ENCODE measurements at regions not wholly inside any gene's neighbourhood (a gene's known extent, or its start where the extent isn't known, plus 50 kb on each side); places are given as distances from the start of the nearest gene placed in this dataset.

- no peaks in the 10 kb centered on the region for H3K9me3 ChIP-seq (ENCODE audit: control insufficient read depth, low read length)
- no peak overlapping the region for H3K27ac ChIP-seq (ENCODE audit: insufficient read depth, low read length, poor library complexity, severe bottlenecking)
- no peak for DNase-seq
- no peaks in the 10 kb centered on the region for H3K36me3 ChIP-seq (ENCODE audit: control insufficient read depth, insufficient read depth, low read length)
- H3K4me1 ChIP-seq (ENCODE audit: control insufficient read depth, insufficient read depth, low read length, poor library complexity, severe bottlenecking) = no peaks in the 10 kb centered on the region
- no peak overlapping the region for H3K4me3 ChIP-seq (ENCODE audit: insufficient read depth, low read depth, low read length, poor library complexity, severe bottlenecking)
- no peaks in the 10 kb centered on the region for H3K27me3 ChIP-seq (replicated peaks; ENCODE audit: control insufficient read depth, insufficient read depth, low read length, poor library complexity, severe bottlenecking)
Observed at GRCh38 chr12:68491204-68491960, 119.3 kb upstream of the RAP1B start.

- no peak for DNase-seq
- H3K4me1 ChIP-seq (ENCODE audit: control insufficient read depth, insufficient read depth, low read length, poor library complexity, severe bottlenecking) = no peaks in the 10 kb centered on the region
- no peak overlapping the region for H3K27ac ChIP-seq (ENCODE audit: insufficient read depth, low read length, poor library complexity, severe bottlenecking)
Observed at GRCh38 chr12:68495336-68496070, 115.2 kb upstream of the RAP1B start.

GRCh38 chr12:68497107-68497506 is 113.6 kb upstream of the RAP1B start:
- H3K4me1 ChIP-seq (ENCODE audit: control insufficient read depth, insufficient read depth, low read length, poor library complexity, severe bottlenecking) = no peaks in the 10 kb centered on the region
- no peaks in the 10 kb centered on the region for H3K36me3 ChIP-seq (ENCODE audit: control insufficient read depth, insufficient read depth, low read length)
- no peak for DNase-seq
- H3K27ac ChIP-seq (ENCODE audit: insufficient read depth, low read length, poor library complexity, severe bottlenecking) = no peak overlapping the region
- no peaks in the 10 kb centered on the region for H3K9me3 ChIP-seq (ENCODE audit: control insufficient read depth, low read length)
- H3K27me3 ChIP-seq (replicated peaks; ENCODE audit: control insufficient read depth, insufficient read depth, low read length, poor library complexity, severe bottlenecking) = no peaks in the 10 kb centered on the region
- no peak overlapping the region for H3K4me3 ChIP-seq (ENCODE audit: insufficient read depth, low read depth, low read length, poor library complexity, severe bottlenecking)

More at GRCh38 chr12:68495336-68496070, 115.2 kb upstream of the RAP1B start:
- Histone ChIP-seq H3K9me3 (ENCODE audit: control insufficient read depth, low read length) (no peaks in the 10 kb centered on the region), H3K27me3 (replicated peaks; ENCODE audit: control insufficient read depth, insufficient read depth, low read length, poor library complexity, severe bottlenecking) (no peaks in the 10 kb centered on the region), H3K36me3 (ENCODE audit: control insufficient read depth, insufficient read depth, low read length) (no peaks in the 10 kb centered on the region), H3K4me3 (ENCODE audit: insufficient read depth, low read depth, low read length, poor library complexity, severe bottlenecking) (no peak overlapping the region)

- no peaks in the 10 kb centered on the region for H3K36me3 ChIP-seq (ENCODE audit: control insufficient read depth, insufficient read depth, low read length)
- no peak overlapping the region for H3K27ac ChIP-seq (ENCODE audit: insufficient read depth, low read length, poor library complexity, severe bottlenecking)
- H3K4me1 ChIP-seq (ENCODE audit: control insufficient read depth, insufficient read depth, low read length, poor library complexity, severe bottlenecking) = no peaks in the 10 kb centered on the region
- H3K4me3 ChIP-seq (ENCODE audit: insufficient read depth, low read depth, low read length, poor library complexity, severe bottlenecking) = no peak overlapping the region
- no peaks in the 10 kb centered on the region for H3K27me3 ChIP-seq (replicated peaks; ENCODE audit: control insufficient read depth, insufficient read depth, low read length, poor library complexity, severe bottlenecking)
- DNase-seq = no peak
- no peaks in the 10 kb centered on the region for H3K9me3 ChIP-seq (ENCODE audit: control insufficient read depth, low read length)
Observed at GRCh38 chr12:68497702-68498101, 113.0 kb upstream of the RAP1B start.

GRCh38 chr12:68498736-68499135 is 112.0 kb upstream of the RAP1B start:
- DNase-seq = no peak
- no peaks in the 10 kb centered on the region for H3K9me3 ChIP-seq (ENCODE audit: control insufficient read depth, low read length)
- H3K27ac ChIP-seq (ENCODE audit: insufficient read depth, low read length, poor library complexity, severe bottlenecking) = no peak overlapping the region
- H3K4me3 ChIP-seq (ENCODE audit: insufficient read depth, low read depth, low read length, poor library complexity, severe bottlenecking) = no peak overlapping the region
- no peaks in the 10 kb centered on the region for H3K4me1 ChIP-seq (ENCODE audit: control insufficient read depth, insufficient read depth, low read length, poor library complexity, severe bottlenecking)
- H3K27me3 ChIP-seq (replicated peaks; ENCODE audit: control insufficient read depth, insufficient read depth, low read length, poor library complexity, severe bottlenecking) = no peaks in the 10 kb centered on the region
- H3K36me3 ChIP-seq (ENCODE audit: control insufficient read depth, insufficient read depth, low read length) = no peaks in the 10 kb centered on the region

GRCh38 chr12:68499616-68500015 is 111.1 kb upstream of the RAP1B start:
- no peak overlapping the region for H3K4me3 ChIP-seq (ENCODE audit: insufficient read depth, low read depth, low read length, poor library complexity, severe bottlenecking)
- H3K9me3 ChIP-seq (ENCODE audit: control insufficient read depth, low read length) = no peaks in the 10 kb centered on the region
- no peaks in the 10 kb centered on the region for H3K36me3 ChIP-seq (ENCODE audit: control insufficient read depth, insufficient read depth, low read length)
- H3K4me1 ChIP-seq (ENCODE audit: control insufficient read depth, insufficient read depth, low read length, poor library complexity, severe bottlenecking) = no peaks in the 10 kb centered on the region
- no peak overlapping the region for H3K27ac ChIP-seq (ENCODE audit: insufficient read depth, low read length, poor library complexity, severe bottlenecking)
- H3K27me3 ChIP-seq (replicated peaks; ENCODE audit: control insufficient read depth, insufficient read depth, low read length, poor library complexity, severe bottlenecking) = no peaks in the 10 kb centered on the region
- DNase-seq = no peak

- no peak overlapping the region for H3K27ac ChIP-seq (ENCODE audit: insufficient read depth, low read length, poor library complexity, severe bottlenecking)
- H3K4me3 ChIP-seq (ENCODE audit: insufficient read depth, low read depth, low read length, poor library complexity, severe bottlenecking) = no peak overlapping the region
- H3K9me3 ChIP-seq (ENCODE audit: control insufficient read depth, low read length) = no peaks in the 10 kb centered on the region
- DNase-seq = no peak
- H3K4me1 ChIP-seq (ENCODE audit: control insufficient read depth, insufficient read depth, low read length, poor library complexity, severe bottlenecking) = no peaks in the 10 kb centered on the region
- H3K36me3 ChIP-seq (ENCODE audit: control insufficient read depth, insufficient read depth, low read length) = no peaks in the 10 kb centered on the region
- H3K27me3 ChIP-seq (replicated peaks; ENCODE audit: control insufficient read depth, insufficient read depth, low read length, poor library complexity, severe bottlenecking) = no peaks in the 10 kb centered on the region
Observed at GRCh38 chr12:68501226-68501625, 109.5 kb upstream of the RAP1B start.

GRCh38 chr12:68505970-68506369 is 104.7 kb upstream of the RAP1B start:
- Histone ChIP-seq H3K36me3 (ENCODE audit: control insufficient read depth, insufficient read depth, low read length) (no peaks in the 10 kb centered on the region), H3K27ac (ENCODE audit: insufficient read depth, low read length, poor library complexity, severe bottlenecking) (no peak overlapping the region), H3K27me3 (replicated peaks; ENCODE audit: control insufficient read depth, insufficient read depth, low read length, poor library complexity, severe bottlenecking) (no peaks in the 10 kb centered on the region), H3K4me3 (ENCODE audit: insufficient read depth, low read depth, low read length, poor library complexity, severe bottlenecking) (no peak overlapping the region), H3K9me3 (ENCODE audit: control insufficient read depth, low read length) (no peaks in the 10 kb centered on the region), H3K4me1 (ENCODE audit: control insufficient read depth, insufficient read depth, low read length, poor library complexity, severe bottlenecking) (no peaks in the 10 kb centered on the region)
- no peak for DNase-seq

GRCh38 chr12:68506619-68507018 is 104.1 kb upstream of the RAP1B start:
- DNase-seq = no peak
- H3K36me3 ChIP-seq (ENCODE audit: control insufficient read depth, insufficient read depth, low read length) = no peaks in the 10 kb centered on the region
- H3K27ac ChIP-seq (ENCODE audit: insufficient read depth, low read length, poor library complexity, severe bottlenecking) = no peak overlapping the region
- H3K9me3 ChIP-seq (ENCODE audit: control insufficient read depth, low read length) = no peaks in the 10 kb centered on the region
- no peaks in the 10 kb centered on the region for H3K4me1 ChIP-seq (ENCODE audit: control insufficient read depth, insufficient read depth, low read length, poor library complexity, severe bottlenecking)
- no peaks in the 10 kb centered on the region for H3K27me3 ChIP-seq (replicated peaks; ENCODE audit: control insufficient read depth, insufficient read depth, low read length, poor library complexity, severe bottlenecking)
- no peak overlapping the region for H3K4me3 ChIP-seq (ENCODE audit: insufficient read depth, low read depth, low read length, poor library complexity, severe bottlenecking)

- no peak for DNase-seq
- no peaks in the 10 kb centered on the region for H3K4me1 ChIP-seq (ENCODE audit: control insufficient read depth, insufficient read depth, low read length, poor library complexity, severe bottlenecking)
- no peaks in the 10 kb centered on the region for H3K27me3 ChIP-seq (replicated peaks; ENCODE audit: control insufficient read depth, insufficient read depth, low read length, poor library complexity, severe bottlenecking)
- no peak overlapping the region for H3K27ac ChIP-seq (ENCODE audit: insufficient read depth, low read length, poor library complexity, severe bottlenecking)
- H3K9me3 ChIP-seq (ENCODE audit: control insufficient read depth, low read length) = no peaks in the 10 kb centered on the region
- no peaks in the 10 kb centered on the region for H3K36me3 ChIP-seq (ENCODE audit: control insufficient read depth, insufficient read depth, low read length)
- H3K4me3 ChIP-seq (ENCODE audit: insufficient read depth, low read depth, low read length, poor library complexity, severe bottlenecking) = no peak overlapping the region
Observed at GRCh38 chr12:68507657-68508056, 103.0 kb upstream of the RAP1B start.
